Stimulated activated CD8-positive, alpha-beta memory T cell treated with anti-CD3 and anti-CD28 coated beads, Interleukin-7, amount 100 ng/mL, for 48 hours (primary cell): ENCODE measurements at regions not wholly inside any gene's neighbourhood (a gene's known extent, or its start where the extent isn't known, plus 50 kb on each side); places are given as distances from the start of the nearest gene placed in this dataset.

Experiments used
- DNase-seq, 2 donors: peaks; one replicate each; pipeline ENCODE4 v3.0.0-alpha.2; 2020; ENCODE audit warnings: low read depth in 1 of 2; ENCODE audit errors: extremely low read depth in 1 of 2

DNA sequence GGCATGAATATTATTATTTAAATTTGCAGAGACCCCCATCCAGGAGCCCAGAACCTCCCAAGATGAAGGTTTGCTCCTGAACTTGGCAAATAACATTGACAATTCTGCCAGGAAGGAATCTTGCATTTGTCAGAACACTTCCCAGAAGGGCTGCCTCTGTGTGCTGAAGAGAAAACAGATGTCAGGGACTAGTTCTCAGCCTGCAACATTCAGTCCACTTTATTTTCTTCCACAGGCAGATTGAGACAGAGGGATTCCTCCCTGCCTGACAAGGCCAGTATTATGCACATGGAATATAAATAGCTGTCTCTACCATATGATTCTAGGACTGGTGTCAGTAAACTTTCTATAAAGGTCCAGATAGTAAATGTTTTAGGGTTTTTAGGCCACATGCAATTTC, 171.5 kb upstream of the SIX2 start:
- no peak for DNase-seq

DNA sequence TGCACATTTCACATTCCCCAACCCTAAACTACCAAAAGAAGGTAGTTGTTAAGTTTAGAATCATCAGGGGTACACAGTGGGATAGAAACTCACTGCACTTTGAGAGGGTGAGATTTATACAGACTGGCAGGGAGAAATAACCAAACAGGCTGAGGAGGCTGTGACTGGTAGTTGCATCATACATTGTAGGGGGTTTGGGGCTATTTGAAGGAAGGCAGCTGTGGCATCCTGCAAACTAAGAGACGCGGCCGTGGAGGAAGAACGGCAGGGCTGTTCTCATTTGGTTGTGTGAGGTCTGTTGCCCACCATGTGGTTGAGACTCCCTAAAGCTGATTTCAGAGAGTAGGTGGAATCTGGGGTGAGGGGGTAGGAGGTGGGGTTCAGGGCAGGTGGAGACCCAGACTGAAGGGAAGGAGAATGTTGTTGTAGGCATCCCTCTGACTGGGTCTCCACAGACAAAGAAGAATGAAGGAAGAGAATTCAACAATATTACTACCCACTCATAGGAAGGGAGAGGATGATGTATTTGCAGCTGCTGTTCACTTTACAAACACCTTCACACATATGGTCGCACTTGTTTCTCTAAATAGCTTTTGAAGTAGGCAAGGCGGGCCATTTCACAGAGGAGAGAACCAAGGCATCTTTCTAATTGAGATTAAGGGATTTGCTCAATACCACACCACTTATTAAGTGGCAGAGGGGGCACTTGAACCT, 170.9 kb upstream of the SIX2 start:
- DNase-seq: no peak

DNA sequence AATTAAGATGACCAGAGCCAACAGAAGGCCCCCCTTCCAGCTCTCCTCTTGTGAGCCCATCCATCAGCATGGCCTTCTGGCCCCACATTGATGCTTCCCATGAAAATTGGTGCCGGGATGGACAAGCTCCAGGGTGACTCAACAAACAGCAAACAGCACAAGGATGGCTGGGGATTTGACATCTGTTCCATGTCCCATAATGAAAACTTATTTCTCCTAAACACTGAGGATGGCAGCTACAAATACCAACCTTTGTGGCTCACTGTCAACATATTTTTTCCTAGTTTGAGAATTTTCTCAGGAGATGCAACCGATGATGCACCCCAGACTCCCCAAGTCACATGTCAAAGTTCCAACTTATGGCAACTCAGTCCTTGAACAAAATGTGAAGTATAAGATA, 169.6 kb upstream of the SIX2 start:
- no peak for DNase-seq

DNA sequence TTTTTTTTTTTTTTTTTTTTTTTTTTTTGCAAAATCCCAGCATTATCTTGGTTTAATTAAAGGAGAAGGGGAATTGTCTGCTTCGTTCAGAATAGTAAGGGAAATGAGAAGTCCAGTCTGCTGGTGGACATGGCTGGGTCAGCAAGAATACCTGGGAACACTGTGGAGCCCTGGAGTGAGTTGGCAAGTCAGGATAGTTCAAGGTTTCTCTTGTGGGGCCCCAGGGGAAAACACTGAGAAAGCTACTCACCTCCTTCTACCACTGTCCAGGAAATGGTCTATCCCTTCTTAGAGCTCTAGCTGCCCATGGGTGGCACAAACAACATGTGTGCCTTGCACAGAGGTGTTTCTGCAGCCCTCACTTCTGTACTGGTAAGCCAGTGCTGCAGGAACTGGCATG, 169.1 kb upstream of the SIX2 start:
- no peak for DNase-seq

DNA sequence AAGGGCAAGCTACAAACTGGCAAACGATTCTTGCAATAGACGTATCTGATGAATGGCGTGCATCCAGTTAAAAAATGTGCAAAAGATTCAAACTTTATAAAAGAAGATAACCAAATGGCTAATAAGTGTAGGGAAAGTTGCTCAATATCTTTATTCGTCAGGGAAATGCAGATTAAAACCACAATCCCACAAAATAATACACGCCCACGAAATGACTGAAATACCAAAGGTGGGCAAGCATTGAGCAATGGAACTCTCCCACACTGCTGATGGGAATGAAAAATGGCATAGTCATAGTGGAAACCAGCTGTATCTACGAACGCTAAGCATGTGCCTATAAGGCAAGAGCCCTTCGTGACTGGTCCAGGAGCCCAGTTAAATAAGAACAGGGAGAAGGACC, 168.6 kb upstream of the SIX2 start:
- no peak for DNase-seq

DNA sequence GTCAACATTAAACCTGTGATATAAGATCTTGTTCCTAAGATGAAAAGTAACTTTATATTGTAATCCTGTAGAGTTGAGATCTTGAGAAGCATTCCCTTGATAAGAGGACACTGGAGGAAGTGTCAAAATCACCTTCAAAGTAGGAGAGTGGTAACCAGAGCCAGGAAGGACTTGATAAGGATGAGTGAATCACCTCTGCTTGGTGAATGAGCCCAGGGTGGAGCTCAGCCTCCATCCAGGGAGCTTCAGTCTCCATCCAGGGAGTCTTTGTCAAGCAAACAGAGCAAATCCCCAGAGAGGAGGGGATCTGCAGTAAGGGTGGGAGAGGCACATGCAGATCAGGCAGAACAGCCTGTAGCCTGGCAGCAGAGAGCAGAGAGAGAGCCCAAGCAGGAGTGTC, 167.1 kb upstream of the SIX2 start:
- DNase-seq: no peak

DNA sequence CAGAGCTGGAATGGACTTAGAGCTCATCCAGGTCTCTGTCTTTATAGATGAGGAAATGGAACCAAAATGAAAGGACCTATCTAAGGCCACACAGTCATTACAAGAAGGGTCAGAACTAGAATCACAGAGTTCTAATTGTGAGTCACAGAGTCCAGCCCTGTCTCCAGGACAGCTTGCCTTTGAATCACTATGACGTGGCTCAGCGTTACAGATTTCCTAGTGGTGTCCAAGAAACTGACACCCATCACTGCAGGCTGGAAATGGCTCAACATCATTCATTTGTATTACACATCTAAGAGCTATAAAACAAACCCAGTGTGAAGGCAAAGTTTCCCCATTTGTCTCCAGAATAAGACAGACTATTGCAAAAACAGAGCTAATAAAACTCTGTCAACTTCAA, 164.3 kb upstream of the SIX2 start:
- DNase-seq: no peak

DNA sequence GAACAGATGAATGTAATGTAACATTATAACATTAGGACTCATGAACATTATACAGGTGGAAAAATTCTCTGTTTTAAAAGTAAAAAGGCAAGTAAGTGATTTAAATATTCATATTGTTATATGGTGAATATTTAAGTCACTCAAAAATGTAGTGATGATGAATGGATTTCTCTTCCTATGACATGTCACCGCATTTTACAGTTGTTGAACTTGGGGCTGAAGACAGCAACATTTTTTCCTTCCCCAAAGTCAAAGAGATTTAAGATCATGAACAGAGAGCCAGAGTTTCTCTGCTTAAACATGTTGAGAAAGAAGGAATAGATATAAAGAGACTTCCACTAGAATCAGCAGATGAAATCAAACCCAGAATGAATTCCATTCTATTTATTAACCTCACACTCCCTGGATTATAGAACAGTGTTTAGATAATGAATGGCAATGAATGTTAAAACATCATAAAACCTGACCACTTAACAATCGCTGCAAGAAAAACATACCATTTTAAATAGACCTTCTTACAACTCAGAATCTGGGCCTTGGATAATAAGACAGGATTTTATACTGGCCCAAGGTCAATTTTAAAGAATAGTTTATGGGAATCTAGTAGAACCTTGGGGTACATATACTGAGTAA, 163.6 kb upstream of the SIX2 start:
- no peak for DNase-seq

DNA sequence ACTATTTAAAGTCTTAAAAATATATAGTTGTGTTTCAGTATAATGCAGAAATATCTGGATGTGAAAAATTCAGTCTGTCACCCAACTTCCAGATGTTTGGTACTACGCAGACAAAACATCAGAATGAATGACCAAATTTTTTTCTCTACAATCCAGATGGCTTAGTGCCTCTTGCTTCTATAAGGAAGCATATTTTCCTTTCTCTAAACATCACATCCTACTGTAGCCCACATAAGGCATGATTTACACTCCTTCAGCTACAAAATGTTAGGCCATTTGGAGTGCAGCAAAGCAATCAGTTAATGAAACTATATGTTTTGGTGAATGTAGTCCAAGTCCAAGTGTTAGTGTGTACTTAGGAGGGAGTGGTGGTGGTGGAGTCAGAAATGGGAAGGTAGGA, 162.9 kb upstream of the SIX2 start:
- no peak for DNase-seq

DNA sequence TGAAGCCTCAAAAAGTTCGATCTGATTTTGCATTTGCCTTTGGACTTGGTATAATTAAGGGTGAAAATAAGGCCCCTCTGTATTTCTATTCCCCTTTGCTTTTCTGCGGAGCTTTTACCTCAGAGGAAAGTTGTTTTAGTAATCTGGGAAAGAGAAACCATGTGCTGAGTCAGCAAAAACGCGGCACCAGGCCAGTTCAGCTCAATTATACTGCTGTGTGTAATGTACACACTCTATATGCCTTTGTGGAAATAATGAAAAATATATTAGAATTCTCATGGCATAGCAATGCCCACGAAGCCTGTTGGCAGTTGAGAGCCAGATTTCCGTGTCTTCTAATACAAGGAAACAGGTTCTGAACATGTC, 161.9 kb upstream of the SIX2 start:
- DNase-seq: no peak

DNA sequence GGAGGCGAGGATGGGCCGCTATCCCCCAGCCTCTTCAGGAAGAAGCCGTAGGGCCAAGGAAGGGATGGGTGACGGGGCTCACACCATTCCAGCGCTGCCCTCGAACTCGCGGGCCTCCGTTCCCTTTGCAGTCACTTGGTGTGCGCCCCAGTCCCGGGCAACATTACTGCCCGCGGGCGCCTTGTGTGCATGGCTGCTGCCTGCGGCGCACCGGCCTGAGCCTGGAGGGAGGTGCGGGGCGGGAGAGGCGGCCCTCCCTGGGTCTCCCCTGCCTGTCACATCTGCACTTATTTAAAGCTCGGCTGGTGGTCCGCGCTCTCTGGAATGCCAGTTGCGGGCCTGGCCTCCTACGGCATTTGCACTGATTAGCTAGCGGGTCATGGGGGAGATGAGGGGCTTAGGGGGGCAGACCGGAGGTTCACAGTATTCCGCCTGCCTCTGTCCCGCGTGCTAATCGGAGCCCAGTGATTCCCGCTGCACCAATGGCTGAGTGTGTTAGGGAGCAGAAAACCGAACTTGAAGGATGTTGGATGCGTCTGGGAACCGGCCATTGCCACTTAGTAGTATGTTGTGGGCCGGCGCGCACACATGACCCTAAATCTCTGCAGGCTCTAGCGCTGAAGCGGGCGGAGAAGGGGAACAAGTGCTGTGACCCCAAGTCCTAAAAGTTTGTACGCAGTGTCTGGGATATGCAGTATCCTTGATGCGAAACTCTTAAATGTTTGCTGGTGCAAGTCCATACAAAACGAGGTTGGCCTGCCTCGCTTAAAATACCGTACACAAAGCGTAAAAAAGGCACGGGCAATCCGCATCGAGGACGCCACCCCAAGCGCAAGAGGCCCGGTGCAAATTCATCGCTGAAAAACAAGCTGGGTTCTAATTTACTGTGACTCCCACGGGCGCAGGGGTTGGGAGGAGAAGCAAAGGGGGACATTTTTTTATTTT, 161.2 kb upstream of the SIX2 start:
- no peak for DNase-seq

DNA sequence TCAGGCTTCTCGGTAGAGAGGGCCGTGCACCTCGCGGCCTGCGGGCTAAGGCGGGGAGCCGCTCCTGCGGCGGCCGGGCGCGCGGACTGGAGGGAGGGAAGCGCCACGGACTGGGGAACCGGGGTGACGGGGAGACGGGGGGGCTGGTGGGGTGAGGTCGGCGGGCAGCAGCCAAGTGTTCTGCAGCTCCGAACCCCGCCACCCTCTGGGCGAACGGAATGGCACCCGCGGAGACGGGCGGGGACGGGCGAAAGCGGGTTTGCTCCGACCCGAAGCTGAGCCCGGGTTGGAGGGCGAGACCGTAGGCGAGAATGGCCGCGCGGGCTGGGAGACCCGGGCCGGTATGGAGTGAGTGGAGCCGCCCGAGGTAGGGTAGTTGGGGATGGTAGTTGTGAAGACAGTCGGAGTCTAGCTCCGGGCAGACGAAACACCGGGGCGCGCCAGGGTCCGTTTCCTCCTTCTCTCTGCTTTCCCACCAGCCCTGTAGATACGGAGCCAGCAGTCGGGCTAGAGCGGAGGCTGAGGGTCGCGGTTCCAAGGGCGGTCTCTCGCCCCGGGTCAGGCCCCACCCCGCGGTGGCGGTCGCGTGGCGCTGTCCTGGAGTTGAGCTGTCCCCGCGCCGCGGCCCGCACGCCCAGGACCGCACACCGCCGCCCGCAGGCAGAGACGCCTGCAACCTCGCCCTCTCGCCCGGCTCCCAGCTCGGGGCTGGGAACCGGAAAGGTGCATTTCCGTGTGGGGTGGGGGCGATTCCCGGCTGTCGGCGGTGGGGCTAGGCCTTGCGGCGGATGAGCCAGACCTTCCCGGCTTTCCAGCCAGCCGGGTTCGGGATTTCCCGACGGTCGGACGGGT, 160.3 kb upstream of the SIX2 start:
- DNase-seq: no peak

DNA sequence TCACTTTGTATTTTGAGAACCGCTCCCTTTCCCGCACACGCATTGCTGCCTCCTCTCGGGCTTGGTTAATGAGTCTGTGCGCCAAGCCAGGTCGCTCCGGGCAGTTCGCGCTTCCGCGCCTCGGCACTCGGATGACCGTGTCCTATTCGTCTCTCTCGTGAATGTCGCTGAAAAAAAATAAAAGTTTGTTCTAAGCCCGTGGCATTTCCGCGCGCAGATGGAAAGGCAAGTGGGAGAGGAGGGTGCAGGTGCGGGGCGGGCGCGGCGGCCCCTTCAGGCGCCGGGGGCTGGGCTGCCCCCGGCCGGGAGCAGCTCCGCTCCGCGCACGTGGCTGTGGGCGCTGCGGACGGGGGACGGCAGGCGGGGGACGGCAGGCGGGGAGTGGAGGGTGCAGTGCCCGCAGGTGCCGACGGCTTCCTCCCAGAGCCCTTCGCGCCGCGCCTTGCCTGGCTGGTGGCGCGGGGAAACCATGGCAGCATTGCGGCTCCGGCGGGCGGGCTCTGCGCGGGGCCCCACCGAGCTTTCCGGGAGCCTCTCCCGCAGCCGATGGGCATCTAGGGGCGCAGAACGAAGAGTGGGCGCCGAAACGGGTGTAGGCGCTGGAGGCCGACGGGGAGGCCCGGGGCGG, 159.6 kb upstream of the SIX2 start:
- no peak for DNase-seq

DNA sequence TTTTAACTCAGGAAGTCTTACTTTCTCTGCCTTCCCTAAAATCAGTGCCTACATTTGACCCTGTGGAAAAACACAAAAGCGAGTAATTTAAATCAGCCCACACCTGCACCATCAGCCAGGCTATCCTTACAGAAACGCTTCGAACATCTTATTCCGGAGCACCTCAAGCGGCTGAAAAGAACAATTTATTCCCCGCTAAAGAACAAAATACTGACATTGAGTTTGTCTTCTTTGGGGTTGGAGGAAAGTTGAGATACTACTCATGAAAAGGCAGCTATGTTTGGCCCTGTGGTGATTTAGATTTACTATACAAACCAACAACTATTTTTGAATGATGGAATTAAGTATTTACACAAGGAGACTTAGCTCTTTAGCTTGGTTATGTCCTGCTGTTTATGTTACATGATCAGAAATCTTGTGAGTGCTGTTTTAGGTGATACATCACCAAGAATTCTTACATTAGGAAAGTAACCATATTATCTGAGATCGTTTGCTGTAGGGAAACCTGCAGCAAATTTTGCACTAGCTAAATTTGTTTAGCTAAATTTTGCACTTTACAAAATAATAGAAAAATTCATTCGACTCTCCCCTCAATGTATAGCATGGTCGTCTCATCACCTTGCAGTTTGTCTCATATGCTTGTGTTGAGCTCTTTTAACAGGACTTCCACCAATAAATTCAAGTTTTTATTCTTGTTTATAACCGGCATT, 158.8 kb upstream of the SIX2 start:
- DNase-seq: no peak

DNA sequence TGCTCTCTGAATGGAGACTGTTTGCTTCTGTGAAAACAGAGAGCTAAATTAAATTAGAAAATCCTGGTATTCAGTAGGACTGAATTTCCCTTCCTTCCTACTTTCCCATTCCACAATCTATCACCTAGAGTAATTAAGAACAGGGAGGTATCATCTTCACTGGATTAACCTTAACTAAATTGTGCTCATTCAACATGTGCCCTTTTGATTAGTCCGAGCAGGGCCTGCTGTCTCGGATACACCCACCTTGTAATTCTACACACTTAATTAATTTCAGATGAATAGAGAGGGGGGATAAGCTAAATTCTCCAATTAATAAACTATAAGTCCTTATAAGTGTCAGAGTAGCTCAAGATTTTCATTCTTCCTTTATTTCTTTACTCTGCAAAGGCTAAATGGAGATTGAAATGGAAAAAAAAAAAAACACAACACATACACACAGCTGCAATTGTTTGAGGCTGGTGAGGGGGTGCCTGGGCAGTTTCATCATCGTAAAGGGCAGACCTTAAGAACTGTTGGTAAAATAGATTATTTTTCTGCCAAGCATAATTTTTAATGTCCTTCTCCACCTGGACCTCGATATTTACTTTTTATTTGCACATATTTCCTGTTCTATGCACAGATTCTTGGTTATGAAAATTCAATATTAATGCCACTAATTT, 157.1 kb upstream of the SIX2 start:
- no peak for DNase-seq

DNA sequence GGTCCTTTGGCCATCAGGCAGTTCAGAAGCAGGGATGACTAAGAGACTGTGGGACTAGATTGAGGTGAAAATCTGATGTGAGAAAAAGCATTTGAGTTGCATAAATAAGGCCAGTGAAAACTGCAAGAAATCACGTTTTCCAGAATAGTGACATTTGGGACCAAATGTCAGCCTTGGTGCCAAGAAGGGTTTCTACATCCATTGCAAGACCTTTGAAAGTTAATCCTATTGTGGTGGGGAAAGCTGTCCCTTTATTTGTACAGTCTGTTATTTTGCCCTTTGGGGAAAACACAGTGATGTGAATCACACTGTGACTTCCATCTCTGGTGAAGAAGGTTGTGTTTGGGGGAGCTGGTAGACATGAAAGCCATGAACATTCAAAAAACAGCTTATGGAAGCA, 153.5 kb upstream of the SIX2 start:
- no peak for DNase-seq

DNA sequence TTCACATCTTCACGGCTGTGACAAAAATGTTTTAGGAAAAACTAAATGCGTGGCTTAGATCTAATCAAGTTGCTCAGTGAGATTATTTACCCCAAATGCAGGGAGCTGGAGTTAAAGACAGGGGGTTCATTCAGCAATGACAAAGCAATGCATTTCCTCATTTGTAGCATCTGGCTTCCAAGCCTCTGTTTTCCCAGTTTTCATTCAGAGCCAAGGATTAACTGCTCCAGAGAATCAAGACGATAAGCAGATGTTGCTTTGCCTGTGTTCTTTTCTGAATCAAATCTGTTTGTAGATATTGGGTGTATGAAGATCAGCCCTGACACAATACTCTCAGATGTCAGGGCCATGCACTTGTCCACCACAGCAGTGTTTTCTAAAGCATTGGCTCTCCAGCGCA, 147.4 kb upstream of the SIX2 start:
- no peak for DNase-seq

DNA sequence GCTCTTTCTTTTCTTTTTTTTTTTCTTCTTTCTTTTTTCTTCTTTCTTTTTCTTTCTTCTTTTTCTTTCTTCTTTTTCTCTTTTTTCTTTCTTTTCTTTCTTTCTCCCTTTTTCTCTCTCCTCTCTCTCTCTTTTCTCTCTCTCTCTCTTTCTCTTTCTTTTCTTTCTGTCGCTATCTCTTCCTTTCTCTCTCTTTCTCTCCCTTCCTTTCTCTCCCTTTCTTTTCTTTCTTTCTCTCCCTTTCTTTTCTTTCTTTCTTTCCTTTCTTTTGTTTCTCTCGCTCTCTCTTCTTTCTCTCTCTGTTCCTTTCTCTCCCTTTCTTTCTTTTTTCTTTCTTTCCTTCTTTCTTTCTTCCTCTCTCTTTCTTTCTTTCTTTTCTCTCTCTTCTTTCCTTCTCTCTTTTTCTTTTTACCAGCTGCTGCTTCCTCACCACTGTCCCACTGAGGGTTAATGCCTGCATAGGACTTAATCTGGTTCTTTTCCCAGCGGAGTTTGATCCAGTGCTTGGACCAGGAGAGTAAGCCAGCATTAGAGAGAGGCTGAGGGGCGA, 145.4 kb upstream of the SIX2 start:
- no peak for DNase-seq

DNA sequence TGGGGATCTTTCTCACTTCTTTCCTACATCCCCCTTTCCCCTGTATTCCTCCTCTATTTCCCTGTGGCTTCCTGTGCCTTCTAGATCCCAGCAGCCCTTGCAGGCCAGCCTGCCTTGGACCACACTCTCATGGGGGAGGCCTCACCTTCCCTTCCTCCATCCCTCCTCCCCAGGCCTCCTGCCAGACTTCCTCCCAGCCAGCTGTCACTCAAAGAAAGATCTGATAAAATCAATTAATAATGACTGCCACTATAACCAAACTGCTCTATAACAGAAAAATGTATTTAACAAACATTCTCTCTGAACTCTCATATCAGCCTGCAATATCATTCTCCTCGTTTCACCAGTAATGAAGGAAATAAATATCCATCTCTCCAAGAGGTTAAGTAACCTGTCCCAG, 144.9 kb upstream of the SIX2 start:
- no peak for DNase-seq
